ENCODE measurements at regions not wholly inside any gene's neighbourhood (a gene's known extent, or its start where the extent isn't known, plus 50 kb on each side); places are given as distances from the start of the nearest gene placed in this dataset.

DNA sequence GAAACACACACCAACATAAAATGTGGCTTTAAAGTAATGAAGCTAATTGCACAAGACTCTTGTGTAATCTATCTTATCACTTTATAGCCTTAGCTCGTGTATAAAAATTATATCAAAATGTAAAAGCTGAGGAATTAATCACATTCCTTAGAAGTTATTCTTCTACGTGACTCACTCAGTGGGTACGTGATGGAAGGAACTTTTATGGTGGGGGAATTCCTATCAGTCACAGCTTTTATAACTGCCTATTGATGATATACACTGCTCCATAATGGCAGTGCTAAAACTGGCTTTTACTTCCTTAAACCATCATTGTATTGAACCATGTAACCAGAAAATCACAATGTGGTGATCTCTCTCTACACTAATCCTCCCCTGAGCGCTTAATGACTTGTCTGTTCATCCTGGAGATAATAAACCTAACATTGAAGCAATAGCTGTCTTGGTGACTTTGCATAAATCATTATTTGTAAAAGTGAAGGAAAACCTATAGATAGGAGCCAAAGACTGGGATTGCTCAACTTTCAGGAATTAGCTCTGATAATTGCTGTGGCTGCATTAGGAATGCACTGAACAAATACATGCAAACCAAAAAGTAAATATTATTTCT lies 276.7 kb downstream of the GBA3 start:
- intact Hi-C loops (cut with micrococcal nuclease): no loop called here
- no peak overlapping the region for H3K4me3 Mint-ChIP-seq
- no peaks in the 10 kb centered on the region for H3K4me1 ChIP-seq (ENCODE audit: control insufficient read depth in 2 of 2, insufficient read depth in 2 of 2, low read length in 2 of 2)
- DNase-seq (no peak), ATAC-seq (ENCODE audit: low read depth) (no peak)
- TF ChIP-seq EZH2 (IDR thresholded peaks at IDR 0.05; ENCODE audit: borderline replicate concordance, insufficient read depth, low read depth, low read length, poor library complexity, severe bottlenecking): no peak
- TF ChIP-seq, protein P1, sequence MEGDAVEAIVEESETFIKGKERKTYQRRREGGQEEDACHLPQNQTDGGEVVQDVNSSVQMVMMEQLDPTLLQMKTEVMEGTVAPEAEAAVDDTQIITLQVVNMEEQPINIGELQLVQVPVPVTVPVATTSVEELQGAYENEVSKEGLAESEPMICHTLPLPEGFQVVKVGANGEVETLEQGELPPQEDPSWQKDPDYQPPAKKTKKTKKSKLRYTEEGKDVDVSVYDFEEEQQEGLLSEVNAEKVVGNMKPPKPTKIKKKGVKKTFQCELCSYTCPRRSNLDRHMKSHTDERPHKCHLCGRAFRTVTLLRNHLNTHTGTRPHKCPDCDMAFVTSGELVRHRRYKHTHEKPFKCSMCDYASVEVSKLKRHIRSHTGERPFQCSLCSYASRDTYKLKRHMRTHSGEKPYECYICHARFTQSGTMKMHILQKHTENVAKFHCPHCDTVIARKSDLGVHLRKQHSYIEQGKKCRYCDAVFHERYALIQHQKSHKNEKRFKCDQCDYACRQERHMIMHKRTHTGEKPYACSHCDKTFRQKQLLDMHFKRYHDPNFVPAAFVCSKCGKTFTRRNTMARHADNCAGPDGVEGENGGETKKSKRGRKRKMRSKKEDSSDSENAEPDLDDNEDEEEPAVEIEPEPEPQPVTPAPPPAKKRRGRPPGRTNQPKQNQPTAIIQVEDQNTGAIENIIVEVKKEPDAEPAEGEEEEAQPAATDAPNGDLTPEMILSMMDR (IDR thresholded peaks at IDR 0.05): no peak
- H3K9me3 ChIP-seq (ENCODE audit: control extremely low read depth in 1 of 3, control insufficient read depth in 2 of 3, insufficient read depth in 1 of 3, low read length in 2 of 3): no peaks in the 10 kb centered on the region
- H3K4me3 ChIP-seq (ENCODE audit: control extremely low read depth in 1 of 5, extremely low read depth in 1 of 5, insufficient read depth in 1 of 5, low read depth in 2 of 5, low read length in 4 of 5): no peak overlapping the region
- no peaks in the 10 kb centered on the region for H3K27me3 Mint-ChIP-seq
- ChIA-PET CTCF (no interaction called here), POLR2A (no interaction called here)
- no peaks in the 10 kb centered on the region for H3K79me2 ChIP-seq (ENCODE audit: control insufficient read depth, insufficient read depth, low read length)
- no peaks in the 10 kb centered on the region for H3K4me1 Mint-ChIP-seq
- H3K27me3 ChIP-seq (replicated peaks in 1 of 4; ENCODE audit: control extremely low read depth in 1 of 4, control insufficient read depth in 3 of 4, insufficient read depth in 4 of 4, low read length in 3 of 4): no peaks in the 10 kb centered on the region
- H3K36me3 ChIP-seq (replicated peaks in 1 of 2; ENCODE audit: control extremely low read depth in 1 of 2, control insufficient read depth in 1 of 2, extremely low read depth in 1 of 2, insufficient read depth in 2 of 2, low read length in 1 of 2): no peaks in the 10 kb centered on the region
- peaks cover 4% of the 10 kb centered on the region for H3K9me3 Mint-ChIP-seq (ENCODE audit: insufficient read depth)
- H4K20me1 ChIP-seq (ENCODE audit: control insufficient read depth, insufficient read depth, low read length, poor library complexity, severe bottlenecking): no peaks in the 10 kb centered on the region
- no peak overlapping the region for H3K27ac ChIP-seq (ENCODE audit: low read length in 2 of 2)
- WGBS (ENCODE audit: insufficient coverage): no CpG with 5 or more reads among the region's 4 CpGs
- no peak overlapping the region for H2AFZ ChIP-seq (ENCODE audit: insufficient read depth, low read depth, low read length, poor library complexity, severe bottlenecking)
- H3K9ac ChIP-seq (ENCODE audit: low read length): no peak overlapping the region
- no peak overlapping the region for H3K4me2 ChIP-seq (replicated peaks; ENCODE audit: low read depth, low read length, poor library complexity, severe bottlenecking)
- H3K27ac Mint-ChIP-seq: no peak overlapping the region

DNA sequence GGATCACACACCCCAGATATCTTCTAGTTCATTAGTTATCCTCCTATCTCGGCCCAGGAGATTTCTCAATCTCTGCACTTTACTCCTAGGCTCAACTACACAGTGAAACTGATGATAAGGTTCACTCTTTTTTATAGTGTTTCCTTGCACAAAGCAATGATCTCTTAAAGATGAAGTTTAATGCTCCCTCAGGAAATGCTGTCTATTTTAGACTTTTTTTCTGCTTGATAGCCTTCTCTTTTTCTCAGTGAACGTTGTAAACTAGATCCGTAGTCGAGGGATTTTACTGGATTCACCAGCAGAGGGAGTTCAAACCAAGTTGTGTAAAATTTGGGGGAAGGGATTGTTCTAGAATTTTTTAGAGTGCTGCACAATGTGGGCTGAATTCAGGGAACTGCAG lies 269.6 kb downstream of the GBA3 start:
- no peaks in the 10 kb centered on the region for H3K27me3 ChIP-seq (replicated peaks in 1 of 4; ENCODE audit: control extremely low read depth in 1 of 4, control insufficient read depth in 3 of 4, insufficient read depth in 4 of 4, low read length in 3 of 4)
- Mint-ChIP-seq H3K4me3 (no peak overlapping the region), H3K9me3 (ENCODE audit: insufficient read depth) (peaks cover 2% of the 10 kb centered on the region), H3K4me1 (no peaks in the 10 kb centered on the region), H3K27ac (no peak overlapping the region), H3K27me3 (no peaks in the 10 kb centered on the region)
- TF ChIP-seq EZH2 (IDR thresholded peaks at IDR 0.05; ENCODE audit: borderline replicate concordance, insufficient read depth, low read depth, low read length, poor library complexity, severe bottlenecking): no peak
- TF ChIP-seq, protein P1 (IDR thresholded peaks at IDR 0.05): no peak
- H2AFZ ChIP-seq (ENCODE audit: insufficient read depth, low read depth, low read length, poor library complexity, severe bottlenecking): no peak overlapping the region
- intact Hi-C loops (cut with micrococcal nuclease): no loop called here
- WGBS (ENCODE audit: insufficient coverage): 17% methylated on average over 2 of the region's 4 CpGs
- CTCF ChIA-PET: no interaction called here
- no peak overlapping the region for H3K4me2 ChIP-seq (replicated peaks; ENCODE audit: low read depth, low read length, poor library complexity, severe bottlenecking)
- no peak for DNase-seq
- H3K79me2 ChIP-seq (ENCODE audit: control insufficient read depth, insufficient read depth, low read length): no peaks in the 10 kb centered on the region
- H3K4me1 ChIP-seq (ENCODE audit: control insufficient read depth in 2 of 2, insufficient read depth in 2 of 2, low read length in 2 of 2): no peaks in the 10 kb centered on the region
- H3K36me3 ChIP-seq (replicated peaks in 1 of 2; ENCODE audit: control extremely low read depth in 1 of 2, control insufficient read depth in 1 of 2, extremely low read depth in 1 of 2, insufficient read depth in 2 of 2, low read length in 1 of 2): no peaks in the 10 kb centered on the region
- no peak overlapping the region for H3K27ac ChIP-seq (ENCODE audit: low read length in 2 of 2)
- H3K9ac ChIP-seq (ENCODE audit: low read length): no peak overlapping the region
- H3K9me3 ChIP-seq (ENCODE audit: control extremely low read depth in 1 of 3, control insufficient read depth in 2 of 3, insufficient read depth in 1 of 3, low read length in 2 of 3): no peaks in the 10 kb centered on the region
- POLR2A ChIA-PET: no interaction called here
- H4K20me1 ChIP-seq (ENCODE audit: control insufficient read depth, insufficient read depth, low read length, poor library complexity, severe bottlenecking): no peaks in the 10 kb centered on the region
- no peak overlapping the region for H3K4me3 ChIP-seq (ENCODE audit: control extremely low read depth in 1 of 5, extremely low read depth in 1 of 5, insufficient read depth in 1 of 5, low read depth in 2 of 5, low read length in 4 of 5)
- no peak for ATAC-seq (ENCODE audit: low read depth)
